ENCODE measurements at regions not wholly inside any gene's neighbourhood (a gene's known extent, or its start where the extent isn't known, plus 50 kb on each side); places are given as distances from the start of the nearest gene placed in this dataset.

GRCh38 chr21:16310176-16310575, 580.4 kb downstream of the USP25 start:
- Mint-ChIP-seq H3K36me3 (ENCODE audit: insufficient read depth, unreplicated experiment) (no peaks in the 10 kb centered on the region), H3K9me3 (ENCODE audit: low read depth, unreplicated experiment) (no peaks in the 10 kb centered on the region), H3K27ac (ENCODE audit: unreplicated experiment) (no peak overlapping the region), H3K27me3 (ENCODE audit: unreplicated experiment) (no peaks in the 10 kb centered on the region), H3K4me1 (ENCODE audit: low read depth, unreplicated experiment) (peaks cover 7% of the 10 kb centered on the region), H3K4me3 (ENCODE audit: low read depth, unreplicated experiment) (no peak overlapping the region)
- DNase-seq, result no peak
- TF ChIP-seq, protein P1, sequence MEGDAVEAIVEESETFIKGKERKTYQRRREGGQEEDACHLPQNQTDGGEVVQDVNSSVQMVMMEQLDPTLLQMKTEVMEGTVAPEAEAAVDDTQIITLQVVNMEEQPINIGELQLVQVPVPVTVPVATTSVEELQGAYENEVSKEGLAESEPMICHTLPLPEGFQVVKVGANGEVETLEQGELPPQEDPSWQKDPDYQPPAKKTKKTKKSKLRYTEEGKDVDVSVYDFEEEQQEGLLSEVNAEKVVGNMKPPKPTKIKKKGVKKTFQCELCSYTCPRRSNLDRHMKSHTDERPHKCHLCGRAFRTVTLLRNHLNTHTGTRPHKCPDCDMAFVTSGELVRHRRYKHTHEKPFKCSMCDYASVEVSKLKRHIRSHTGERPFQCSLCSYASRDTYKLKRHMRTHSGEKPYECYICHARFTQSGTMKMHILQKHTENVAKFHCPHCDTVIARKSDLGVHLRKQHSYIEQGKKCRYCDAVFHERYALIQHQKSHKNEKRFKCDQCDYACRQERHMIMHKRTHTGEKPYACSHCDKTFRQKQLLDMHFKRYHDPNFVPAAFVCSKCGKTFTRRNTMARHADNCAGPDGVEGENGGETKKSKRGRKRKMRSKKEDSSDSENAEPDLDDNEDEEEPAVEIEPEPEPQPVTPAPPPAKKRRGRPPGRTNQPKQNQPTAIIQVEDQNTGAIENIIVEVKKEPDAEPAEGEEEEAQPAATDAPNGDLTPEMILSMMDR (IDR thresholded peaks at IDR 0.05; ENCODE audit: unreplicated experiment), result no peak
- BruUV-seq (replicated peaks), result no TSS peak
- CTCF ChIA-PET, result no interaction called here
- intact Hi-C loops (cut with micrococcal nuclease; ENCODE audit: unreplicated experiment), result no loop called here

GRCh38 chr21:16311229-16311628, 581.4 kb downstream of the USP25 start:
- BruUV-seq (replicated peaks), result no TSS peak
- no peak for DNase-seq
- H3K9me3 Mint-ChIP-seq (ENCODE audit: low read depth, unreplicated experiment), result no peaks in the 10 kb centered on the region
- peaks cover 7% of the 10 kb centered on the region for H3K4me1 Mint-ChIP-seq (ENCODE audit: low read depth, unreplicated experiment)
- TF ChIP-seq, protein P1 (IDR thresholded peaks at IDR 0.05; ENCODE audit: unreplicated experiment), result no peak
- H3K4me3 Mint-ChIP-seq (ENCODE audit: low read depth, unreplicated experiment), result no peak overlapping the region
- no peak overlapping the region for H3K27ac Mint-ChIP-seq (ENCODE audit: unreplicated experiment)
- intact Hi-C loops (cut with micrococcal nuclease; ENCODE audit: unreplicated experiment), result no loop called here
- no peaks in the 10 kb centered on the region for H3K36me3 Mint-ChIP-seq (ENCODE audit: insufficient read depth, unreplicated experiment)
- no peaks in the 10 kb centered on the region for H3K27me3 Mint-ChIP-seq (ENCODE audit: unreplicated experiment)
- CTCF ChIA-PET, result no interaction called here

- Mint-ChIP-seq H3K36me3 (ENCODE audit: insufficient read depth, unreplicated experiment) (no peaks in the 10 kb centered on the region), H3K4me3 (ENCODE audit: low read depth, unreplicated experiment) (no peak overlapping the region), H3K4me1 (ENCODE audit: low read depth, unreplicated experiment) (peaks cover 7% of the 10 kb centered on the region), H3K27me3 (ENCODE audit: unreplicated experiment) (no peaks in the 10 kb centered on the region), H3K9me3 (ENCODE audit: low read depth, unreplicated experiment) (no peaks in the 10 kb centered on the region), H3K27ac (ENCODE audit: unreplicated experiment) (no peak overlapping the region)
- DNase-seq, result no peak
- BruUV-seq (replicated peaks), result no TSS peak
- TF ChIP-seq, protein P1 (IDR thresholded peaks at IDR 0.05; ENCODE audit: unreplicated experiment), result no peak
- intact Hi-C loops (cut with micrococcal nuclease; ENCODE audit: unreplicated experiment), result no loop called here
- CTCF ChIA-PET, result no interaction called here
These were observed 582.5 kb downstream of the USP25 start for GRCh38 chr21:16312321-16312720.

DNA sequence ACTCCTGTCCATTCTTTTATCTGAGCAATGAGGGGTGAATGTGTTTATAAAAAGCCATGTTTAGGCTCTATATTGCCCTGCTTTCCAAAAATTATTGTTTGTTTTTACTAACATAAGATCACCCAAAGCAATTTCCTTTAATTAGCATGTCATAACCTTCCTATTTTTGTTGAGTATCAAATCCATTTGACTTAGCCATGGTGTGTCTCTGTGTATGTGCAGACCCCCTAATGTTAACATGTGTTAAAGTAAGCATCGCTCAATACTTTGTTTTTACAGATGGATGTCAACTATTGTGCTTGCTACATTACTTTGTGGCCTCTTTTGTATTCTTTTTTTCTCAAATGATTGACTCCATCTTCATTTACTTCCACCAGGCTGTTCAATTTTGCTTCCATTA, 585.4 kb downstream of the USP25 start:
- TF ChIP-seq, protein P1 (IDR thresholded peaks at IDR 0.05; ENCODE audit: unreplicated experiment), result no peak
- no TSS peak for BruUV-seq (replicated peaks)
- no peaks in the 10 kb centered on the region for H3K9me3 Mint-ChIP-seq (ENCODE audit: low read depth, unreplicated experiment)
- intact Hi-C loops (cut with micrococcal nuclease; ENCODE audit: unreplicated experiment), result no loop called here
- no peaks in the 10 kb centered on the region for H3K36me3 Mint-ChIP-seq (ENCODE audit: insufficient read depth, unreplicated experiment)
- no peaks in the 10 kb centered on the region for H3K27me3 Mint-ChIP-seq (ENCODE audit: unreplicated experiment)
- DNase-seq, result no peak
- no peak overlapping the region for H3K27ac Mint-ChIP-seq (ENCODE audit: unreplicated experiment)
- CTCF ChIA-PET, result no interaction called here
- H3K4me1 Mint-ChIP-seq (ENCODE audit: low read depth, unreplicated experiment), result no peaks in the 10 kb centered on the region
- H3K4me3 Mint-ChIP-seq (ENCODE audit: low read depth, unreplicated experiment), result no peak overlapping the region
